Colonic mucosa (tissue), 4 donors: ENCODE measurements at regions not wholly inside any gene's neighbourhood (a gene's known extent, or its start where the extent isn't known, plus 50 kb on each side); places are given as distances from the start of the nearest gene placed in this dataset.
A peak's percentile ranks its signal among the peaks of the same experiment; 100 is the strongest.

Experiments
- DNase-seq: peaks from one replicate; pipeline ENCODE4 v3.0.0-alpha.2; 2020
- H3K27ac ChIP-seq: fragments of 200-600 bp; one replicate; pipeline ENCODE4 v1.8.0; 2021
- H3K27me3 ChIP-seq: fragments of 200-600 bp; one replicate; pipeline ENCODE4 v1.8.0; 2021
- H3K36me3 ChIP-seq: fragments of 200-600 bp; one replicate; pipeline ENCODE4 v1.8.0; 2021
- H3K4me1 ChIP-seq: fragments of 200-600 bp; one replicate; pipeline ENCODE4 v1.8.0; 2021; ENCODE audit warnings: mild to moderate bottlenecking
- H3K4me3 ChIP-seq: fragments of 200-600 bp; one replicate; pipeline ENCODE4 v1.8.0; 2021
- H3K9ac ChIP-seq, 2 donors: one replicate each; pipeline ENCODE4 v1.7.0; 2013; ENCODE audit warnings: control low read depth in 2 of 2, low read depth in 2 of 2, low read length in 2 of 2
- H3K9me3 ChIP-seq: fragments of 200-600 bp; one replicate; pipeline ENCODE4 v1.8.0; 2021
- CTCF ChIP-seq: fragments of 200-600 bp; IDR thresholded peaks from one replicate; pipeline ENCODE4 v1.8.0; 2022; ENCODE audit warnings: antibody characterized with exemption, mild to moderate bottlenecking
- intact Hi-C: fragments of 100-400 bp; cut with DNase I; formaldehyde crosslinking; loops from one replicate; pipeline ENCODE4 v1.14.1; 2022
- donor health status: healthy.
- donor health status: DM: no; HTN: no; CAD: no.
- donor health status: DM: no; HTN: no; CAD: no.

DNA sequence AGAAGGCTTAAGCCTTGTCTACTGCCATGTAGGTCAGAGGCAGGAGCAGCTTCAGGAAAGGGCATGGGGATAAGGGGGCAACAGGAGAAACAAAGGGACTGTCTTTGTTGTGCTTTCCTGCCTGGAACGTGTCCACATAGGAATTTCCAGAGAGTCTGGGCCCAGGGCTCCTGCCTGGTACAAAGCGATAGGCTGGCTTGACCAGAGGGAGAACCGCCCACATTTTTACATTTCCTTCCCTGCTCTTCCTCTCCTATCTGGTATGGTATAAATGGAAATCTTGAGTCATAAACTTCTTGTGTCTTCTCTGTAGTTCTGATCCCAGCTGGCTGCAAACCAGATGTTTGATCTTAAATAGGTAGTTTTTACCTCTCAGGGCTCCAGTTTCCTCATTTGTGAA, 414.8 kb downstream of the HRH4 start:
- intact Hi-C loops = loop anchor here (10.0 kb wide), 2 partner anchors 960 to 1020 kb away; no protein-coding TSS in a partner anchor
- no peaks in the 10 kb centered on the region for H3K4me1 ChIP-seq
- DNase-seq = no peak
- H3K9ac ChIP-seq = no peak overlapping the region
- no peak overlapping the region for H3K27ac ChIP-seq
- no peak overlapping the region for H3K4me3 ChIP-seq
- H3K27me3 ChIP-seq = no peaks in the 10 kb centered on the region
- no peaks in the 10 kb centered on the region for H3K36me3 ChIP-seq
- TF ChIP-seq CTCF = no peak
- H3K9me3 ChIP-seq = no peaks in the 10 kb centered on the region

DNA sequence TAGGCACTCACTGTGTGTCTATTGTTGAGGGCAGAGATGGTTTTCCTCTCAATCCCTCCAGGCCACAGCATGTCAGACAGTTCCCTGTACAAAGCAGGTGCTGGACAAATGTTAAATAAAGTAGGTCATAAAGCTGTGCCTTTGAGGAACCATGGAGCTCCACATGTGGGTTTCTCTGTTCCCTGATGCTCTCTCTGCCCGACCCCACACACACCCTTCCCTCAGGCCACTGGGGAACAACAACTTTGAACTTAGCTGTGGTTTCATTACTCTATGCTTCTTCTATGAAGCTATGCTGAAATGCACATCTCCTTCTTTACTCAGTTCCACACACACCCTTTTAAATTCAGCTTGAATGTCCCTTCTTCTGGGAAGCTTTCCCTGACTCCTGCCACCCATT, 415.3 kb downstream of the HRH4 start:
- DNase-seq = no peak
- no peak overlapping the region for H3K4me3 ChIP-seq
- no peak overlapping the region for H3K27ac ChIP-seq
- H3K36me3 ChIP-seq = no peaks in the 10 kb centered on the region
- no peak overlapping the region for H3K9ac ChIP-seq
- no peaks in the 10 kb centered on the region for H3K9me3 ChIP-seq
- no peak for TF ChIP-seq CTCF
- H3K4me1 ChIP-seq = no peaks in the 10 kb centered on the region
- no peaks in the 10 kb centered on the region for H3K27me3 ChIP-seq
- intact Hi-C loops = loop anchor here (10.0 kb wide), 2 partner anchors 959 to 1019 kb away; no protein-coding TSS in a partner anchor

DNA sequence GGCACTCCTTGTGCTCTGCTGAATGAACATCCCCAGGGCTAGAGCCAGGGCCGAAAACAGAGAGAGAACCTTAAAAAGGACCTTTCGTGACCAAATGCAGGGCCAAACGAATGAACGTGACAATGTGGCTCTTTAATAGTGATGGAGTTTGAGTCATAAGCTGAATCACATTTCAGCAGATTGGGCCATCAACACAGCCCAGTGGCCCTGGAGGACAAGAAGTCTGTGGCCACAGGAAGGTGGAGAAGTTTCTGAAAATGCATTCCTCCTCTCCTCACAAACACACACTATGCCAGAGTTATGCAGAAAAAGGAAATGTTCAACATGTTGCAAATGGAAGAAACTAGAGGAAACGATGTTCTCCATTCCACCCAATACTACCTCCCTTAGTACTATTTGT, 415.8 kb downstream of the HRH4 start:
- Histone ChIP-seq H3K9ac (no peak overlapping the region), H3K9me3 (no peaks in the 10 kb centered on the region), H3K27ac (no peak overlapping the region), H3K4me3 (no peak overlapping the region), H3K27me3 (no peaks in the 10 kb centered on the region), H3K36me3 (no peaks in the 10 kb centered on the region), H3K4me1 (no peaks in the 10 kb centered on the region)
- no peak for DNase-seq
- intact Hi-C loops = loop anchor here (10.0 kb wide), 2 partner anchors 959 to 1019 kb away; no protein-coding TSS in a partner anchor
- TF ChIP-seq CTCF = no peak

DNA sequence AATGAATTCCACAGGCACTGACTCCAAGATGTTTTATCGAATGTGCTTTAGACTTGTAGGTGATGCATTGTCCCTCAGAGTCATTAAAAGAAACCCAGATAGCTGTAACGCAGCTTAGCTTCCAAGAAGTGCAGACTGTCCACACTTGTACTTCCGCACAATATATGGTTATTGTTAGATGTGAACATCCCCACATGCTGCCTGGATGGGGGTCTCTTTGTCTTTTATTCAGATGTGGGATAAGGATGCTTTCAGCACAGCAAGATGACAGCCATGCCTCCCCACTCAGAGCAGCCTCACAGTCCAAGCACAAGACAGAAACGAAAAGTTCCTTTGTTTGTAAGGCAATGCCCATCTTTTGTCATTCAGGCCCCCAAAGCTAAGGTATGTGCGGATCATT, 416.6 kb downstream of the HRH4 start:
- H3K27me3 ChIP-seq = no peaks in the 10 kb centered on the region
- H3K9ac ChIP-seq = peak overlapping the region in 1 of 2 donors; percentile 4
- H3K36me3 ChIP-seq = no peaks in the 10 kb centered on the region
- intact Hi-C loops = loop anchor here (10.0 kb wide), 2 partner anchors 958 to 1018 kb away; no protein-coding TSS in a partner anchor
- no peak for TF ChIP-seq CTCF
- H3K27ac ChIP-seq = no peak overlapping the region
- no peak overlapping the region for H3K4me3 ChIP-seq
- H3K9me3 ChIP-seq = no peaks in the 10 kb centered on the region
- H3K4me1 ChIP-seq = no peaks in the 10 kb centered on the region
- DNase-seq = no peak

DNA sequence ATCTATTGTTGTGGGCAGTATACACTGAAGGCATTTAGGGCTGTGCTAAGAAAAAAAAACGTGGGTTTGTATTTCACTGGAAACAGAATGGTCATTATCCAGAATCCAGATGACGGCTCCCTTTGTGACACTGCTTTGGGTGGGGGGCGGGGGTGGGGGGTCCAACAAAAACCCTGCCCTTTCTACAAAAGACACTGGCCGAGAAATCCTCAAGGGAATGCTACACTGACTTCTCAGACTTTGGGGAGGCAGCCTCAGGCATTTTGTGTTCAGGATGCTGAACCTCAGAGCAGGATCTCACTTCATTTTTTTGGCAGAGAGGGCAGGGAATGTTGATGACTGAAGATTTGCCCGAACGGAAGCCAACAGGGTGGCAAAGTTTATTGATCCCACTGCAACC, 417.1 kb downstream of the HRH4 start:
- DNase-seq = no peak
- H3K9ac ChIP-seq = no peak overlapping the region
- no peaks in the 10 kb centered on the region for H3K4me1 ChIP-seq
- H3K36me3 ChIP-seq = no peaks in the 10 kb centered on the region
- intact Hi-C loops = loop anchor here (10.0 kb wide), 2 partner anchors 957 to 1017 kb away; no protein-coding TSS in a partner anchor
- H3K27ac ChIP-seq = no peak overlapping the region
- no peak for TF ChIP-seq CTCF
- H3K4me3 ChIP-seq = no peak overlapping the region
- H3K9me3 ChIP-seq = no peaks in the 10 kb centered on the region
- no peaks in the 10 kb centered on the region for H3K27me3 ChIP-seq
